Endothelial cell (in vitro differentiated cells): ENCODE measurements at regions not wholly inside any gene's neighbourhood (a gene's known extent, or its start where the extent isn't known, plus 50 kb on each side); places are given as distances from the start of the nearest gene placed in this dataset.

Experiments
- DNase-seq: peaks from one replicate; pipeline ENCODE4 v3.0.0; 2021; ENCODE audit warnings: low spot score
- H3K27ac Mint-ChIP-seq: one replicate; pipeline ENCODE4 v1.8.0; 2021; ENCODE audit warnings: mixed read lengths, inconsistent platforms; ENCODE audit not compliant: unreplicated experiment
- H3K27me3 Mint-ChIP-seq: one replicate; pipeline ENCODE4 v1.8.0; 2021; ENCODE audit warnings: mild to moderate bottlenecking, moderate library complexity, mixed read lengths, inconsistent platforms; ENCODE audit not compliant: unreplicated experiment
- H3K36me3 Mint-ChIP-seq: one replicate; pipeline ENCODE4 v1.8.0; 2021; ENCODE audit warnings: mild to moderate bottlenecking, low read depth, mixed read lengths, inconsistent platforms; ENCODE audit not compliant: unreplicated experiment
- H3K4me1 Mint-ChIP-seq: one replicate; pipeline ENCODE4 v1.8.0; 2021; ENCODE audit warnings: mild to moderate bottlenecking, mixed read lengths, inconsistent platforms; ENCODE audit not compliant: unreplicated experiment
- H3K4me3 Mint-ChIP-seq: one replicate; pipeline ENCODE4 v1.8.0; 2021; ENCODE audit warnings: mild to moderate bottlenecking, mixed read lengths, inconsistent platforms; ENCODE audit not compliant: unreplicated experiment
- H3K9me3 Mint-ChIP-seq: one replicate; pipeline ENCODE4 v1.8.0; 2021; ENCODE audit warnings: mixed read lengths, inconsistent platforms; ENCODE audit not compliant: unreplicated experiment
- CTCF ChIP-seq: fragments of 200-600 bp; sonication (generic); IDR thresholded peaks from one replicate; pipeline ENCODE4 v1.5.0; 2021; ENCODE audit warnings: antibody characterized with exemption; ENCODE audit not compliant: unreplicated experiment

GRCh38 chr5:44543511-44543910, 154.3 kb upstream of the FGF10 start:
- Mint-ChIP-seq H3K36me3 (no peaks in the 10 kb centered on the region), H3K9me3 (no peaks in the 10 kb centered on the region), H3K27ac (no peak overlapping the region), H3K4me3 (no peak overlapping the region), H3K27me3 (peaks cover 2% of the 10 kb centered on the region), H3K4me1 (no peaks in the 10 kb centered on the region)
- no peak for TF ChIP-seq CTCF
- no peak for DNase-seq

- peaks cover 2% of the 10 kb centered on the region for H3K27me3 Mint-ChIP-seq
- no peak for DNase-seq
- H3K9me3 Mint-ChIP-seq: no peaks in the 10 kb centered on the region
- H3K36me3 Mint-ChIP-seq: no peaks in the 10 kb centered on the region
- no peak overlapping the region for H3K27ac Mint-ChIP-seq
- no peak overlapping the region for H3K4me3 Mint-ChIP-seq
- no peaks in the 10 kb centered on the region for H3K4me1 Mint-ChIP-seq
- TF ChIP-seq CTCF: no peak
Observed at GRCh38 chr5:44542470-44542869, 153.2 kb upstream of the FGF10 start.

GRCh38 chr5:44539602-44539919, 150.3 kb upstream of the FGF10 start:
- no peaks in the 10 kb centered on the region for H3K36me3 Mint-ChIP-seq
- no peaks in the 10 kb centered on the region for H3K27me3 Mint-ChIP-seq
- H3K4me1 Mint-ChIP-seq: no peaks in the 10 kb centered on the region
- no peaks in the 10 kb centered on the region for H3K9me3 Mint-ChIP-seq
- TF ChIP-seq CTCF: no peak
- H3K4me3 Mint-ChIP-seq: no peak overlapping the region
- H3K27ac Mint-ChIP-seq: no peak overlapping the region
- no peak for DNase-seq

- TF ChIP-seq CTCF: no peak
- no peaks in the 10 kb centered on the region for H3K4me1 Mint-ChIP-seq
- H3K9me3 Mint-ChIP-seq: no peaks in the 10 kb centered on the region
- no peak for DNase-seq
- no peak overlapping the region for H3K27ac Mint-ChIP-seq
- no peaks in the 10 kb centered on the region for H3K36me3 Mint-ChIP-seq
- H3K27me3 Mint-ChIP-seq: no peaks in the 10 kb centered on the region
- H3K4me3 Mint-ChIP-seq: no peak overlapping the region
Observed at GRCh38 chr5:44538797-44539601, 149.8 kb upstream of the FGF10 start.

GRCh38 chr5:44536650-44537260, 147.5 kb upstream of the FGF10 start:
- no peaks in the 10 kb centered on the region for H3K27me3 Mint-ChIP-seq
- TF ChIP-seq CTCF: peak; percentile 85

More at GRCh38 chr5:44536650-44537260, 147.5 kb upstream of the FGF10 start:
- no peaks in the 10 kb centered on the region for H3K36me3 Mint-ChIP-seq
- H3K4me3 Mint-ChIP-seq: no peak overlapping the region
- no peak overlapping the region for H3K27ac Mint-ChIP-seq
- H3K9me3 Mint-ChIP-seq: no peaks in the 10 kb centered on the region
- H3K4me1 Mint-ChIP-seq: no peaks in the 10 kb centered on the region
- DNase-seq: peak; percentile 57
